Keratinocyte (primary cell): ENCODE measurements at regions not wholly inside any gene's neighbourhood (a gene's known extent, or its start where the extent isn't known, plus 50 kb on each side); places are given as distances from the start of the nearest gene placed in this dataset.

ENCODE experiments used
- EZH2 ChIP-seq: IDR thresholded peaks from one replicate; pipeline ENCODE4 v1.6.1; 2012; ENCODE audit warnings: inconsistent platforms, mild to moderate bottlenecking, low read length, moderate library complexity
- TF ChIP-seq, protein P1 (sequence below), 3 experiments: IDR thresholded peaks in 1 of 3; conservative IDR thresholded peaks in 1 of 3; optimal IDR thresholded peaks in 1 of 3; 2 replicates in 2 of 3; 3 replicates in 1 of 3; pipeline versions ENCODE3 to v1.5.1; 2011; ENCODE audit warnings: low read length in 3 of 3, mild to moderate bottlenecking in 3 of 3, moderate library complexity in 2 of 3, control low read depth in 1 of 3, inconsistent platforms in 1 of 3; ENCODE audit not compliant: insufficient read depth in 2 of 3; ENCODE audit errors: extremely low read depth in 1 of 3

DNA sequence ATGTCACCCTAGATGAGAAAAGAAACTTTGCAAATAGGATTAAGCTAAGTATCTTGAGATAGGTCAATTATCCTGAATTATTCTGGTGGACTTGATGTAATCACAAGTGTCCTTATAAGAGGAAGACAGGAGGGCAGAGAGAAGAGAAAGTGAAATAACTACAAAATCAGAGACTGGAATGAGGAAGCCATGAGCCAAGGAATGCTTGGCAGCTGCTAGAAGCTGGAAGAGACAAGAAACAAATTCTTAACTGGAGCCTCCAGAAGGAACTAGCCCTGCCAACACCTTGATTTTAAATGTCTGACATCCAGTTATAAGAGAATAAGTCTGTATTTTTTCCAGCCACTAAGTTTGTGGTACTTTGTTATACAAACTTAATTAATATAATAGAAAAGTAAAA lies 480.0 kb downstream of the NR2F1-AS1 start:
- TF ChIP-seq, protein P1, sequence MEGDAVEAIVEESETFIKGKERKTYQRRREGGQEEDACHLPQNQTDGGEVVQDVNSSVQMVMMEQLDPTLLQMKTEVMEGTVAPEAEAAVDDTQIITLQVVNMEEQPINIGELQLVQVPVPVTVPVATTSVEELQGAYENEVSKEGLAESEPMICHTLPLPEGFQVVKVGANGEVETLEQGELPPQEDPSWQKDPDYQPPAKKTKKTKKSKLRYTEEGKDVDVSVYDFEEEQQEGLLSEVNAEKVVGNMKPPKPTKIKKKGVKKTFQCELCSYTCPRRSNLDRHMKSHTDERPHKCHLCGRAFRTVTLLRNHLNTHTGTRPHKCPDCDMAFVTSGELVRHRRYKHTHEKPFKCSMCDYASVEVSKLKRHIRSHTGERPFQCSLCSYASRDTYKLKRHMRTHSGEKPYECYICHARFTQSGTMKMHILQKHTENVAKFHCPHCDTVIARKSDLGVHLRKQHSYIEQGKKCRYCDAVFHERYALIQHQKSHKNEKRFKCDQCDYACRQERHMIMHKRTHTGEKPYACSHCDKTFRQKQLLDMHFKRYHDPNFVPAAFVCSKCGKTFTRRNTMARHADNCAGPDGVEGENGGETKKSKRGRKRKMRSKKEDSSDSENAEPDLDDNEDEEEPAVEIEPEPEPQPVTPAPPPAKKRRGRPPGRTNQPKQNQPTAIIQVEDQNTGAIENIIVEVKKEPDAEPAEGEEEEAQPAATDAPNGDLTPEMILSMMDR (optimal IDR thresholded peaks at IDR 0.05 in 1 of 3, IDR thresholded peaks at IDR 0.05 in 1 of 3, conservative IDR thresholded peaks at IDR 0.05 in 1 of 3; ENCODE audit: extremely low read depth in 1 of 3, insufficient read depth in 2 of 3, low read length in 3 of 3): no peak
- no peak for TF ChIP-seq EZH2
